NCI-H2107 treated with DMSO at 0.1 percent for 48 hours (cell line): ENCODE measurements at regions not wholly inside any gene's neighbourhood (a gene's known extent, or its start where the extent isn't known, plus 50 kb on each side); places are given as distances from the start of the nearest gene placed in this dataset.

Experiments
- DNase-seq: peaks from one replicate; lab custom pipeline; 2025; ENCODE audit not compliant: unreplicated experiment; lab: John Stamatoyannopoulos, UW

- DNase-seq, result no peak
These were observed 477.7 kb upstream of the NOVA1 start for GRCh38 chr14:27075503-27075902.

GRCh38 chr14:27077214-27077613 lies 479.4 kb upstream of the NOVA1 start:
- DNase-seq, result no peak

DNA sequence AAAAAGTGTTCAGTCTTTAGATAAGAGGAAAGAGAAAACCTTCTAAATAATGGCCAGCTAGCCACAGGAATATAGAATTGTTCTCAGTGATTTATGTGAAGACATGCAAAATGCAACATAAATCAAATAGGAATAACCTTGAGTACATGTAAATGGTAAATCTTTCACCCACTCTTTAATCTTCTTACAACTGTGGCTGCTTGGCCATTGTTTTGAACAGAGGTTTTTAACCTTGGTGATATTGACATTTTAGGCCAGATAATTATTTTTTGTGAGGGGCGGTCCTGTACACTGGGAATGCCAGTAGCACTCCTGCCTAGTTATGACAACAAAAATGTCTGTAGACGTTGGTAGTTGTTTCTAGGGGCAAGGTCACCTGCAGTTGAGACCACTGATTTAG lies 479.9 kb upstream of the NOVA1 start:
- DNase-seq, result no peak

GRCh38 chr14:27078191-27078590 lies 480.4 kb upstream of the NOVA1 start:
- no peak for DNase-seq

GRCh38 chr14:27079716-27080115 lies 481.9 kb upstream of the NOVA1 start:
- no peak for DNase-seq

DNA sequence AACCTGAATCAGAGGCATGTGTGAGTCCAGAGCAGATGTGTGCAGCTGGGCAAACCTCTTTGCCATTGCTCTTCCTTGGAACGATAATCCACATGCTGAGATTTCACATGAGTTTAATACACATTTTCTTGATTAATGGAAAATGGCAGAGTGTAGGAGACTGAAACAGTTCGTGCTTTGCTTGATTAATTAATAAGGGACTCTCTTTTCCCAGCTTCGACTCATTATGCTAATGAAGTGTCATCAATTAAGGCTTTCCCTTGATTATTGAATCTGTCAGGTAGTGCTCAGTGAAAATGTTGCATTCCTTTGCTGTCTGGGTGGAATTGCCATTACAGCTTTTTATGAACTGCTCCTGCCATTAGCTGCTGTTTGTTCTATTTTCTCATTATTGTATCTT lies 487.7 kb upstream of the NOVA1 start:
- no peak for DNase-seq

GRCh38 chr14:27090716-27091115 lies 492.9 kb upstream of the NOVA1 start:
- DNase-seq, result no peak

DNA sequence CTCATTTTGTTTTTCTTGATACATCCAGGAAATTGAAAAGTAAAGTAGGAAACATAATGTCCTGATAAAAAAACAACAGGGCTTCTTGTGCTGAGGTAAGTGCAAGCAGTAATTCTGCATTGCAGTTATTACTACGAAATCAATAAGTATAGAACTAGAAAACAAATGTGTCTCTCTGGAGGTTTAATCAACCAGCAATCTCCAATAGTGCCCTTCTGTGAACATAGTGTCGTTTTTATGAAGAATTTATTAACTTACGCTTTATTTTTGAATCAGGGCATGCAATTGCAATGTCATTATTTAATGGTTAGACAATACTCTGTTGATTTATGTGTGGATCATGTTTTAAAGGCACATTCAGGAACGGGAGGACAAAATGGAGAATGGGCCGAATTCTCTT lies 494.1 kb upstream of the NOVA1 start:
- no peak for DNase-seq

GRCh38 chr14:27096091-27096490 lies 498.3 kb upstream of the NOVA1 start:
- DNase-seq, result no peak

- no peak for DNase-seq
These were observed 500.6 kb upstream of the NOVA1 start for GRCh38 chr14:27098451-27098850.

DNA sequence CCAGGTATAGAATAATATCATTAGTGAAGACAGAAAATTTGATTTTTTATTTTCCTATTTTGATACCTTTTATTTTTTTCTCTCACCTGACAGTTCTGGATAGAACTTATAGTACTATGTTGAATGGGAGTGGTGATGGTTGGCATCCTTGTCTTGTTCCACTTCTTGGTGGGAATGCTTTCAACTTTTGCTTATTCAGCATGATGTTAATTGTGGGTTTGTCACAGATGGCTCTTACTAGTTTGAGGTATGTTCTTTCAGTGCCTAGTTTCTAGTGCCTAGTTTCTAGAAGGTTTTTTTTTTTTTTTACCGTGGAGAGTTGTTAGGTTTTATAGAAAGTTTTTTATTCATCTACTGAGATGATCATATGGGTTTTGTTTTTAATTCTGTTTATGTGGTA lies 516.3 kb upstream of the NOVA1 start:
- no peak for DNase-seq

GRCh38 chr14:27123162-27123561 lies 525.3 kb upstream of the NOVA1 start:
- DNase-seq, result no peak

GRCh38 chr14:27127838-27128237 lies 530.0 kb upstream of the NOVA1 start:
- DNase-seq, result no peak

- DNase-seq, result no peak
These were observed 536.4 kb upstream of the NOVA1 start for GRCh38 chr14:27134200-27134599.

- DNase-seq, result no peak
These were observed 547.3 kb upstream of the NOVA1 start for GRCh38 chr14:27145170-27145569.

DNA sequence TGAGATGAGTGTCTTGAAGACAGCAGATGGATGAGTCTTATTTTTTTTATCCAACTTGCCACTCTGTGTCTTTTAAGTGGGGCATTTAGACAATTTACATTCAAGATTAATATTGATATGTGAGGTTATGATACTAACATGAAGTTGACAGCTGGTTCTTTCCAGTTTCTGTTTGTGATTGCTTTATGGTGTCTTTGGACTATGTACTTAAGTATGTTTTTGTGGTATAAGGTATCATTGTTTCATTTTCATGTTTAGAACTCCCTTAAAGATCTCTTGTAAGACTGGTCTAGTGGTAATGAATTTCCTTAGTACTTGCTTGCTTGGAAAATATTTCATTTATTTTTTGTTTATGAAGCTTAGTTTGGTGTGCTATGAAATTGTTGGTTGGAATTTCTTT lies 550.3 kb upstream of the NOVA1 start:
- DNase-seq, result no peak

GRCh38 chr14:27164139-27164538 lies 566.3 kb upstream of the NOVA1 start:
- no peak for DNase-seq

- DNase-seq, result no peak
These were observed 577.7 kb upstream of the NOVA1 start for GRCh38 chr14:27175489-27175888.

DNA sequence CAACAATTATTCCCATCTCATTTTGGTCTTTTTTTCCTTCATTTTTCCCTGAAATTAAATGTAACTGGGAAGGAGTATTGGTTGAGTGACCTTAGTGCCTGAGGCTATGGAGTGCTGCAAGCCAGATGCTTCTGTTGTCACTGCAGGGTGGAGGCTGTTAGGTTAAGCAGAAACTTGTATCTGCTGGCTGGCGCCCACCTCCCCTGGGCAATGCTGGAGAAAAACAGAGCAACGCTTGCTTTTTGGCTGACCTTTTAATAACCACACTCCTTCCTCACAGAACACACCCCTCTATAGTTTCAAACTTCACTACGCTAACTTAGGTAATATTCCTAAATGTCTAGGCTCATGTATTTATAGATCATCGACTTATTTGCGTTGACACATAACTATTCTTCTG lies 583.5 kb upstream of the NOVA1 start:
- DNase-seq, result no peak

DNA sequence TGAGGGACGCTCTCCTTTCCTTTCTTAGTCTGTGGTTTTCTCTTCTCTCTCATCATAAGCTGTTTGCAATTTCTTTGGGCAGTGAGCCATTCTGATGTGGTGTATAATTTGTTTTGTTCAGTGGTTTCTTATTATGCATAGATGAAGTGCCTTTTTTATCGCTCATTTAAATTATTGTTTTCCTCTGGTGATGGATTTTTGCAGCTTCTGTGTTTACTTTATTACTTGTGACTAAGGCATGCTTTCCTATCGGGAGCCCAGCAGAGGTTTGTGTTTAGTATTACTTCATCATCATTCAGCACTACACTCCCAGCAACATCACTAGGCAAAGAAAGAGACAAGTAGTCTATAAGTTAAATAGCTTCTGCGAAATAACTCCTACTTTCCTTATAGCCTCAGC lies 586.6 kb upstream of the NOVA1 start:
- peak; percentile 43 for DNase-seq

- DNase-seq, result no peak
These were observed 588.2 kb upstream of the NOVA1 start for GRCh38 chr14:27186048-27186447.

GRCh38 chr14:27187136-27187535 lies 589.3 kb upstream of the NOVA1 start:
- DNase-seq, result no peak

DNA sequence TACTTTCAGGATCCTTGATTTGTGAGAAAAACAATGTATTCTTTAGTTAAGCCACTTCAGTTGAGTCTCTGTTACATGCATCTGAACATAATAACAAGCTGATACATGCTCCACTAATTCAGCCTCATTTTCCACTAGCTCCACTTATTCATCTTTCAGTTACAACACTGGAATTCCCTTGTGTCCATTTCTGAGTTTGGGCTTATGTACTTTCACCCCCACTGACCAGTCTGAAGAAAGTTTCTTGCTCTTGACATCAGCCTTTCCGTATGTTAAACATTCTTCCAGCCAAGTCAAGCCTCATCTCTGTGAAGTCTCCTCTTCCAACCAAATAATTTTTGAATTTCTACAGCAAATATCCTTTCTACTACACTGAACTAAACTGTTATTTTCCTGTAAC lies 592.5 kb upstream of the NOVA1 start:
- no peak for DNase-seq

- DNase-seq, result no peak
These were observed 601.4 kb upstream of the NOVA1 start for GRCh38 chr14:27199272-27199671.
